ENCODE measurements at regions not wholly inside any gene's neighbourhood (a gene's known extent, or its start where the extent isn't known, plus 50 kb on each side); places are given as distances from the start of the nearest gene placed in this dataset.

DNA sequence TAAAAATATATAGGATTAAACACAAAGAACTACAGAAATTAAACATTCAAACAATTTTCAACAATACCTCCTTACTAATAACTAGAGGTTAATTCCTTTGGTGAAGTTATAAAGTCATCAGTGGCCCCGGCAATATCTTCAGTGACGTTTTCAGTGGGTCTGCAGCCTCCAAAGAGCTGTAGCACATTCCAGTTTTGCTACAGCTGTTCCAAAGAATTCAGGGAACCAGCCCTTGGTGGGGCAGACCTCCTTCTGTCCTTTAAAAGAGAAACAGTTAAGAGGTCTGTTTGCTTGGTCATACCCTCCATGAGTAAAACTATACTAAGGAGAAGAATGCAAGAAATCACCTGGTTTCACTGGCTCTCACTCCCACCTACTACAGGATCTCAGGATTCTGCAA lies 99.2 kb upstream of the ZDHHC17 start (continued):
- TF ChIP-seq, protein P1, sequence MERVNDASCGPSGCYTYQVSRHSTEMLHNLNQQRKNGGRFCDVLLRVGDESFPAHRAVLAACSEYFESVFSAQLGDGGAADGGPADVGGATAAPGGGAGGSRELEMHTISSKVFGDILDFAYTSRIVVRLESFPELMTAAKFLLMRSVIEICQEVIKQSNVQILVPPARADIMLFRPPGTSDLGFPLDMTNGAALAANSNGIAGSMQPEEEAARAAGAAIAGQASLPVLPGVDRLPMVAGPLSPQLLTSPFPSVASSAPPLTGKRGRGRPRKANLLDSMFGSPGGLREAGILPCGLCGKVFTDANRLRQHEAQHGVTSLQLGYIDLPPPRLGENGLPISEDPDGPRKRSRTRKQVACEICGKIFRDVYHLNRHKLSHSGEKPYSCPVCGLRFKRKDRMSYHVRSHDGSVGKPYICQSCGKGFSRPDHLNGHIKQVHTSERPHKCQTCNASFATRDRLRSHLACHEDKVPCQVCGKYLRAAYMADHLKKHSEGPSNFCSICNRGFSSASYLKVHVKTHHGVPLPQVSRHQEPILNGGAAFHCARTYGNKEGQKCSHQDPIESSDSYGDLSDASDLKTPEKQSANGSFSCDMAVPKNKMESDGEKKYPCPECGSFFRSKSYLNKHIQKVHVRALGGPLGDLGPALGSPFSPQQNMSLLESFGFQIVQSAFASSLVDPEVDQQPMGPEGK (CRISPR knock-in tag; IDR thresholded peaks at IDR 0.05; ENCODE audit: borderline replicate concordance) = no peak

GRCh38 chr12:76666290-76666835 lies 97.6 kb upstream of the ZDHHC17 start:
- TF ChIP-seq ESRRG (CRISPR knock-in tag; IDR thresholded peaks at IDR 0.05) = no peak
- no peak for TF ChIP-seq ZNF565 (CRISPR knock-in tag; conservative IDR thresholded peaks at IDR 0.05; ENCODE audit: low read depth)
- no peak for TF ChIP-seq ARNTL (CRISPR knock-in tag; IDR thresholded peaks at IDR 0.05; ENCODE audit: borderline replicate concordance, low read depth)
- TF ChIP-seq TCF4 (CRISPR knock-in tag; IDR thresholded peaks at IDR 0.05; ENCODE audit: borderline replicate concordance) = no peak
- ATAC-seq = no peak

DNA sequence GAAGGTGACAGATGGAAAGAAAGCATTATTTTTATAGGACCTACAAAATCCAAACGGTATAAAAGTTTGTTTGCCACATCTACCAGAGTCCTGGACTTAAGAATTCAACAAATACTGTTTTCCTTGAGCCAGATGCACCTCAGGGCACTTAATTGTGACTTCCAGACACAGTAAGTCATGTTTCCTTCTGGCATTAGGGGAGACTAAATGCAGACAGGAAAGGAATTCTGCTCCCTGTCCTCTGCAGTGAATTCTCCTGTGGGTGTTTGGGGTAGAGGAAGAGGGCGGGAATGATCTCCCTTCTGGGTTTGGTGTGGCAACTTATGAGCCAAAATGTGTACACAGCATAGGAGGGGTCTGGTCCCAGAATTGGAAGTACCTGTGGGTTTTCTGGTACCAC lies 93.9 kb upstream of the ZDHHC17 start:
- peak; percentile 48 for ATAC-seq
- TF ChIP-seq ZFP30 (CRISPR knock-in tag; IDR thresholded peaks at IDR 0.05) (no peak), ZNF565 (CRISPR knock-in tag; conservative IDR thresholded peaks at IDR 0.05; ENCODE audit: low read depth) (no peak), ZFP3 (CRISPR knock-in tag; IDR thresholded peaks at IDR 0.05) (no peak), ZNF8 (CRISPR knock-in tag; IDR thresholded peaks at IDR 0.05) (no peak), ZC3H10 (CRISPR knock-in tag; IDR thresholded peaks at IDR 0.05) (no peak), CSRNP3 (CRISPR knock-in tag; IDR thresholded peaks at IDR 0.05) (no peak), ISL1 (CRISPR knock-in tag; IDR thresholded peaks at IDR 0.05) (no peak), CSDC2 (CRISPR knock-in tag; IDR thresholded peaks at IDR 0.05) (no peak), ESRRG (CRISPR knock-in tag; IDR thresholded peaks at IDR 0.05) (no peak), PPARA (CRISPR knock-in tag; IDR thresholded peaks at IDR 0.05; ENCODE audit: borderline replicate concordance) (no peak), RARB (CRISPR knock-in tag; IDR thresholded peaks at IDR 0.05) (no peak), SNAI2 (CRISPR knock-in tag; IDR thresholded peaks at IDR 0.05) (no peak), BACH2 (CRISPR knock-in tag; IDR thresholded peaks at IDR 0.05; ENCODE audit: borderline replicate concordance) (no peak), TCF4 (CRISPR knock-in tag; IDR thresholded peaks at IDR 0.05; ENCODE audit: borderline replicate concordance) (no peak)
- TF ChIP-seq, protein P1 (CRISPR knock-in tag; IDR thresholded peaks at IDR 0.05; ENCODE audit: borderline replicate concordance) = no peak
- TF ChIP-seq, protein P2, sequence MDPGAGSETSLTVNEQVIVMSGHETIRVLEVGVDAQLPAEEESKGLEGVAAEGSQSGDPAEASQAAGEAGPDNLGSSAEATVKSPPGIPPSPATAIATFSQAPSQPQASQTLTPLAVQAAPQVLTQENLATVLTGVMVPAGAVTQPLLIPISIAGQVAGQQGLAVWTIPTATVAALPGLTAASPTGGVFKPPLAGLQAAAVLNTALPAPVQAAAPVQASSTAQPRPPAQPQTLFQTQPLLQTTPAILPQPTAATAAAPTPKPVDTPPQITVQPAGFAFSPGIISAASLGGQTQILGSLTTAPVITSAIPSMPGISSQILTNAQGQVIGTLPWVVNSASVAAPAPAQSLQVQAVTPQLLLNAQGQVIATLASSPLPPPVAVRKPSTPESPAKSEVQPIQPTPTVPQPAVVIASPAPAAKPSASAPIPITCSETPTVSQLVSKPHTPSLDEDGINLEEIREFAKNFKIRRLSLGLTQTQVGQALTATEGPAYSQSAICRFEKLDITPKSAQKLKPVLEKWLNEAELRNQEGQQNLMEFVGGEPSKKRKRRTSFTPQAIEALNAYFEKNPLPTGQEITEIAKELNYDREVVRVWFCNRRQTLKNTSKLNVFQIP (CRISPR knock-in tag; IDR thresholded peaks at IDR 0.05; ENCODE audit: borderline replicate concordance, low read depth) = no peak

DNA sequence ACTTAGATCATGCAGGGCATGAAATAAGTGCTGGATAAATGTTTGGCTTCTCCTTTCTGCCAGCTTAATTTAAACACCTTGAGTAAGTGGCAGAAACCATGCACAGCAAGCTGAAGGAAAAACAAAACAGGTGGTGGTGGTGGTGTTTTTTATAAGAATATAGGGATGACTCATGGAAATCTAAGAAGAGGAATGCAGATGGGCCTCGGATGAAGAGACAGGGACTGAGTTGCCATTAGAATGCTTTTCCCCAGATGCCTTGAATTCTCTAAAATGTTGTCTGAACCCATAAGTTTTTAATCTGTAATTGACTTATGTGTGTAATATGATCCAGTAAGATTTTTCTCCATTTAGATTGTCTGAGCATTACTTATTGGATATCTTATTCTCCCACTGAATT lies 93.1 kb upstream of the ZDHHC17 start:
- peak; percentile 96 for ATAC-seq
- TF ChIP-seq ISL1 (CRISPR knock-in tag; IDR thresholded peaks at IDR 0.05) (peak; percentile 44), ZNF565 (CRISPR knock-in tag; conservative IDR thresholded peaks at IDR 0.05; ENCODE audit: low read depth) (no peak), ZFP3 (CRISPR knock-in tag; IDR thresholded peaks at IDR 0.05) (no peak), ZFP30 (CRISPR knock-in tag; IDR thresholded peaks at IDR 0.05) (no peak), CREB5 (CRISPR knock-in tag; IDR thresholded peaks at IDR 0.05; ENCODE audit: low read depth) (no peak), RARB (CRISPR knock-in tag; IDR thresholded peaks at IDR 0.05) (no peak)
